PC-3 (cell line): ENCODE measurements at regions not wholly inside any gene's neighbourhood (a gene's known extent, or its start where the extent isn't known, plus 50 kb on each side); places are given as distances from the start of the nearest gene placed in this dataset.

Source experiments
- EZH2 ChIP-seq: fragments of 300-600 bp; sonication (generic); IDR thresholded peaks from one replicate; pipeline ENCODE4 v1.6.1; 2017; ENCODE audit warnings: antibody characterized with exemption, mild to moderate bottlenecking, low read length; ENCODE audit not compliant: unreplicated experiment
- EZH2phosphoT487 ChIP-seq: fragments of 300-600 bp; sonication (generic); IDR thresholded peaks from 2 replicates; pipeline ENCODE4 v1.6.1; 2018; ENCODE audit warnings: mild to moderate bottlenecking, antibody characterized with exemption, low read length, borderline replicate concordance
- TF ChIP-seq, protein P1 (sequence below): fragments of 300-600 bp; sonication (generic); conservative IDR thresholded peaks from 2 replicates; pipeline ENCODE4 v1.5.1; 2017; ENCODE audit warnings: antibody characterized with exemption, low read depth, mild to moderate bottlenecking, low read length

- TF ChIP-seq, protein P1, sequence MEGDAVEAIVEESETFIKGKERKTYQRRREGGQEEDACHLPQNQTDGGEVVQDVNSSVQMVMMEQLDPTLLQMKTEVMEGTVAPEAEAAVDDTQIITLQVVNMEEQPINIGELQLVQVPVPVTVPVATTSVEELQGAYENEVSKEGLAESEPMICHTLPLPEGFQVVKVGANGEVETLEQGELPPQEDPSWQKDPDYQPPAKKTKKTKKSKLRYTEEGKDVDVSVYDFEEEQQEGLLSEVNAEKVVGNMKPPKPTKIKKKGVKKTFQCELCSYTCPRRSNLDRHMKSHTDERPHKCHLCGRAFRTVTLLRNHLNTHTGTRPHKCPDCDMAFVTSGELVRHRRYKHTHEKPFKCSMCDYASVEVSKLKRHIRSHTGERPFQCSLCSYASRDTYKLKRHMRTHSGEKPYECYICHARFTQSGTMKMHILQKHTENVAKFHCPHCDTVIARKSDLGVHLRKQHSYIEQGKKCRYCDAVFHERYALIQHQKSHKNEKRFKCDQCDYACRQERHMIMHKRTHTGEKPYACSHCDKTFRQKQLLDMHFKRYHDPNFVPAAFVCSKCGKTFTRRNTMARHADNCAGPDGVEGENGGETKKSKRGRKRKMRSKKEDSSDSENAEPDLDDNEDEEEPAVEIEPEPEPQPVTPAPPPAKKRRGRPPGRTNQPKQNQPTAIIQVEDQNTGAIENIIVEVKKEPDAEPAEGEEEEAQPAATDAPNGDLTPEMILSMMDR, result no peak
- TF ChIP-seq EZH2phosphoT487 (no peak), EZH2 (no peak)
These were observed 673.0 kb downstream of the USP25 start for GRCh38 chr21:16402752-16403151.
